Left ventricle myocardium superior (tissue), 1 donor: ENCODE measurements at regions not wholly inside any gene's neighbourhood (a gene's known extent, or its start where the extent isn't known, plus 50 kb on each side); places are given as distances from the start of the nearest gene placed in this dataset.

Experiments
- ATAC-seq: fragments of 200-7000 bp; cut with Tn5 transposase; one replicate; pipeline ENCODE4 v1.9.1; 2020; ENCODE audit warnings: mild to moderate bottlenecking, moderate library complexity
- DNase-seq: peaks from one replicate; pipeline ENCODE4 v3.0.0-alpha.2; 2020
- intact Hi-C: fragments of 100-400 bp; cut with micrococcal nuclease; formaldehyde crosslinking; loops from one replicate; pipeline ENCODE4 v1.11.0; 2022
- donor health status: DM: no; HTN: yes; CAD: no; lungs with severe emphysema.

DNA sequence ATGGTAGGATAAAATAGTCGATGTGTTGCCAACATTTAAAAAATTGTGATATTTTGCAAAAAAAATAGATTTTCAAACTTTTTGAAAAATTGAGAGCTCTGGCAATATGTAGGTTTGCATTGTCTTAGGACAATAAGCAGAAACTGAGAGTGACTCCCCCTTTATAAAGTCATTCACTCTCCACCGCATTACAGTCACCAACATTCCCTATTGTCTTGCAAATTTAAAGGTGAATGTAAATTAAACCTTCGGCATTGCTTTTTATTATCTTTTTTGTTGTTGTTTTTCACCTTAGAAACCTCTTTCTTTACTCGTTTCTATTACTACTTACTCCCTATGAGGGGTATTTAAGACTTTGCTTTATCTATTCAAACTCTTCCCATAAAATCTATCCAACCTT, 944.2 kb downstream of the DTWD2 start:
- intact Hi-C loops, result no loop called here
- ATAC-seq (no peak), DNase-seq (no peak)

DNA sequence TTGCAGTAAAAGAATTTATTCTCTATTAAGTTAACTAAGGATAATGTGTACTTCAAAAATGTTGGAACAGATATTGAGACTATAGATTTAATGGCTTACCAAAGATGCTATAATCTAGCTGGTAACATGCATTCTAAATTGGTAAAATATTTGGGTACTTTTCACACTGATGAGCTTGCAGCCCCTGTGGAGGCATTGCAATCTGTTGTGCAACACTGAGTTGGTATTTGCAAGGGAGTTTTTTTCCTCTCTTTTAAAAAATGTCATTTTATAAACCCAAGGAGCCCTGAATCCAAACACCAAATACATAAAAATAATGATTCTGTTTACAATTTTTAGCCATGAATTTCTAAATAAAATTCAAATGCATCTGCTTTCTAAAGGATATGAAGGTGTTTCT, 944.8 kb downstream of the DTWD2 start:
- intact Hi-C loops, result no loop called here
- ATAC-seq, result no peak

DNA sequence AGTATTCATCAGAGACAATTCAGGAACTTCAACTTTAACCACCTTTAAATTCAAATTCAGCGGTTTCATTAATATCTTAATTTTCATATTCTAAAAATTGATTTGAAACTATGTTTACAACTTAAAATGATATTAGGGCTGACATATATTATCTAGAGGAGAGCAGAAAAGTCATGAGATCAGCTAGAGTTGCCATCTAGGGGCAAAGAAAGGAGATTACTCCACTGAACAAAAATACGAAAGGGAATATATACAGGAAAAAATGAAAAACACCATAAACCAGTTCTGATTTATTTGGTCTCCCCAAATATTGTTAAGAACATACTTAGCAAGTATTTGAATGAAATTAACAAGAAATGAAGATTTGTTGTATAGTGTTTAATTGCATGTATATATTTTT, 946.3 kb downstream of the DTWD2 start:
- ATAC-seq (no peak), DNase-seq (no peak)
- intact Hi-C loops, result no loop called here

More for the DNA sequence above, 944.8 kb downstream of the DTWD2 start:
- DNase-seq, result no peak

DNA sequence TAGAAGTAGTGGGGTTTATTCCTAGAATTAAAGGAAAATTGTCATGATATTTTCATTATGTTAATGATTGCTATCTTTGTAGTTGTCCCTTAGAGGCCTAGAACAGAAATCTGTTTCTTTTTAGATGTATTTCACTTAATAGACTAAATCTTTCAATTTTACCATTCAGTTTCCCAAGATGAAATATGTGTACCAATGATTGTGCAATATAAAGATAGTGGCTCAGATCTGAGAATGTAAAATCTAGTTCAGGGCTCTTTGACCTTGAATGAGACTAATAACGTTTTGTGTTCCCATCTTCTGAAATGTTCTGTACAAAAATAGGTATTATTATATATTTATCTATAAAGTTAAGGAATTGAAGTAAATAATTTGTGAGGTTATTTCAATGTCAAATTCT, 947.9 kb downstream of the DTWD2 start:
- DNase-seq (no peak), ATAC-seq (no peak)
- intact Hi-C loops, result no loop called here

DNA sequence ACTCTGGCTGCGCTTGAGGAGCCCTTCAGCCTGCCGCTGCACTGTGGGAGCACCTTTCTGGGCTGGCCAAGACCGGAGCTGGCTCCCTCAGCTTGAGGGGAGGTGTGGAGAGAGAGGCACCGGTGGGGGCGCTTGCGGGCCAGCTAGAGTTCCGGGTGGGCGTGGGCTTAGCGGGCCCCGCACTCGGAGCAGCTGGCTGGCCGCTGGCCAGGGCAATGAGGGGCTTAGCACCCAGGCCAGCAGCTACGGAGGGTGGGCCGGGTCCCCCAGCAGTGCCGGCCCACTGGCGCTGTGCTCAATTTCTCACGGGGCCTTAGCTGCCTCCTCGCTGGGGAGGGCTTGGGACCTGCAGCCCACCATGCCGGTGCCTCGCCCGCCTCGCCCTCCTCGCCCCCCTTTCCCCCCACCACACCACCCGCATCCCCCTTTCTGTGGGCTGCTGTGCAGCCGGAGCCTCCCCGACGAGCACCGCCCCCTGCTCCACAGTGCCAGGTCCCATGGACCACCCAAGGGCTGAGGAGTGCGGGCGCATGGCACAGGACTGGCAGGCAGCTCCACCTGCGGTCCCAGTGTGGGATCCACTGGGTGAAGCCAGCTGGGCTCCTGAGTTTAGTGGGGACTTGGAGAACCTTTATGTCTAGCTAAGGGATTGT, 954.5 kb downstream of the DTWD2 start:
- intact Hi-C loops, result no loop called here
- DNase-seq (peak; percentile 18), ATAC-seq (no peak)

DNA sequence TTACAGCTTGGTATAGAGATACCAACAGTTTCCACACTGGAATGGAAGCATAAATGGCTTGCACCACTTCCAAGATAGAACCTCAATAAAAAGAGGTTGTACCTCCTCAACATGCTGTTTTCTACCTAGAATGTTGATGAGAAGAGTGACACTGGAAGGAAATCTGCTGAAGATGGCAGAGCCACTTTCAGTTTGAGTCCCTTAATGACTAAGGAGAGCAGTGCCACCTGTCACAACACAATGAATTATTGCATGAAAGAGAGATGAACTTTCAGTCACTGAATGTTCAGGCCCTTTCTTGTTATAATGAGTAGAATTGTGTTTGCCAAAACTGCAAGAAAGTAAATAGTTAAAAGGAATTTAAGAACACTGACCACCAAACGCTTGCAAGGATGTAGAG, 958.5 kb downstream of the DTWD2 start:
- DNase-seq (no peak), ATAC-seq (no peak)
- intact Hi-C loops, result no loop called here

DNA sequence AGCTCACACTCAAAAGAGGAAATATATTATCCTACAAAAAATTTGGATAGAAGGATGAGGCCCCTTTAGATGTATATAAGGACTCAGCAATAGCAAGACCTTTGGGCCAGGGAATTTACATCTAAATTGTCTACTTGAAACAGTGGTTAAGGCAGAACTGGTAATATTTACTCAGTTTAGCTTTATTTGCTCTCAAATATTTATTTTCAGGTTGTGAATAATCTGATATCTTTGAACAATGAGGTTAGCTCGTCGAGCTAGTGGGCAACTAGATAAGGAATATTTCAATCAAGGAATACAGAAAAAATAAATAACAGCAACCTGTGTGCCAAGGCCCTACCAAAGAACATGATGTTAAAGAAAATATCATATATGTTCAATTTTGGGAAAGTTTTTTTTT, 966.3 kb downstream of the DTWD2 start:
- intact Hi-C loops, result no loop called here
- DNase-seq (no peak), ATAC-seq (no peak)

DNA sequence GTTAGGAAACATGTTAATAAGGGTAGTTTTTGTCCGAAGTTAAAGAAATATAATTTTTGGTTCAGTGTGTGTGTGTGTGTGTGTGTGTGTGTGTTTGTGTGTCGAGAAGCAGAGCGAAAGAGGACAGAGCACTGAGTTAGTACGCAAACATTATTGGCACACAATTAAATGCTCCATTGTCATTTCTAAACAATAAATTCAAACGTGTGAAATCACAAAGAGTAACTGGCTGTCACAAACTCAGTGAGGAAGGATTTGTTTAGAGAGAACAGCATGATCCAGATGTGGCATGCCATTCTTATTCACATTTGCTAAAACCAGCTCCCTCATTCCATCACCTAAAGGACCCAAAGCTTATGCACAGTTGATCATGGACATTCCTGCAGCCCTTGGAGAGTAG, 970.8 kb downstream of the DTWD2 start:
- intact Hi-C loops, result no loop called here
- ATAC-seq, result no peak
- DNase-seq, result no peak

DNA sequence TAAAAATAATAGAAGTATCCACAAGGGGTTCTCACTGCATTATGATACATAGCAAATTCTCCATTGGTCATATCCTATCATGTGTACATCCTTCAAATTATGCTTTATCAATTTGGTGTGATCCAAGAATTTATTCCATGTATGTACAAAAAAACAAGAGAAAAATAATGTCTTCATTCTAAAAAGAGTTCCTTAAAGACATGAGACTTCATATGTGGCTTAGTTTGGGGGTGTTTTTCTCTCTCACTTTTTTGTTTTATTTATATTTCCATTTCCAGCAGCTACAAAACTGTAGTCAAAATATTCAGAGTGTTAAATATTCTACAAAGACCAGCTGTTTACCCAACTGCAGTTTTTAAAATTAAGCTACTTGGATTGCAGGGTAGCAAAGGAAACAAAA, 972.0 kb downstream of the DTWD2 start:
- intact Hi-C loops, result no loop called here
- ATAC-seq (no peak), DNase-seq (no peak)

DNA sequence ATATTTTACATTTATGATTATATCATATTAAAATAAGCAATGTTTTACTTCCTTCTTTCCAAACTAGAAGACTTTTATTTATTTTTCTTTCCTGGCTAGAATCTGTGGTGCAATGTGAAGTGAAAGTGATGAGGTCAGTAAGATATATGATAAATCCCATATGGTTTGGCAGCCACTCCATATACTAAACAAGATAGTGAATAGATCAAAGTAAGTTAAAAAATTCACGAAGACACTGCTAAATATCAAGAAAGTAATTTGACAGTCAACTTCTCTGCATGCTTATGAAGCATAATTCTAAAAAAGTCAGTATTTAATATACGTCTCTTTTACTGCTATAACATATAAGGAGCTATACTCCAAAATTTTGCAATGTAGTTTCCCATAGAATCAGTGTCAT, 972.8 kb downstream of the DTWD2 start:
- DNase-seq (no peak), ATAC-seq (no peak)
- intact Hi-C loops, result no loop called here

DNA sequence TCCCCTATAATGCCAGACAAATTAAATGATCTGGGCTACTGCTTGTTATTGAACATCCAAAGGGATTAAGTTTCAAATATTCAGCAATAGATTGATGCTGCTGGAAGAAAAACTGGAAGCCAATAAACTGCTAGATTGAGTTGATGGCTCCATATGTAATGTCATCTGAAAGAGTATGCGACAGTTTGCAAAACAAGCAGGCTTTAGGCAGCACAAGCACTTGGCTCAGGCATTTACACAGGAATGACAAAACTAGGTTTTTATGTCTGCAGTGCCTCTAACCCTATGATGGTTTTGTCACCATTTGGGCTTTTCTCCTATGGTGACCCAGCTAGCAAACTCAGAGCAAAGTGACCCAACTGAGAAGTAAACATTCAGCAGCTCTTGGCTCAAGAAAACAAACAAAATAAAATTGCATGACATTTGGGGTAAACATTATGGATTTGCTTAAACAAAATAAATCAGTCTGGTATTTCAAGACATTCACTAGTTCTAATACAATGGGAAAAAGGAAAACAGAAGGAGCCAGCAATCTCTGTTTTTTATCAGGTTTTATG, 978.5 kb downstream of the DTWD2 start:
- no peak for ATAC-seq
- no peak for DNase-seq
- intact Hi-C loops, result no loop called here

DNA sequence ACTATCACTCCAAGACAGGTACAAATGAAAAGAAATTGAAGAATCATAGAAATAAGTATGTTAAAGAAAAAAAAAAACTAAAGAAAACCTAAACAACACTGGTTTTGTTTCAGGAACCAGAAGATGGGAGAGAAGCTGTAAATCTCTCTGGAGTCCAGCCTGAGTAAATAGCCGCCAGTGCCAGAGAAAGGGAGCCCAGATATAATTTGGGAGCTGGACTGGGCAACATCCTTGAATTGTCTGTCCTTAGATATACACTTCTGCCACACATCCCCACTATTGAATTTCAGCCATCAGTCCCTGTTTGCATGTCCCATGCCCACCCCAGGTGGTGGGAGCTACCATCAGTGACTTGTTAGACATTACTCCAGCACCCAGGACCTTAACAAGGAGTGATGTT, 979.6 kb downstream of the DTWD2 start:
- DNase-seq, result no peak
- intact Hi-C loops, result no loop called here
- ATAC-seq, result no peak

DNA sequence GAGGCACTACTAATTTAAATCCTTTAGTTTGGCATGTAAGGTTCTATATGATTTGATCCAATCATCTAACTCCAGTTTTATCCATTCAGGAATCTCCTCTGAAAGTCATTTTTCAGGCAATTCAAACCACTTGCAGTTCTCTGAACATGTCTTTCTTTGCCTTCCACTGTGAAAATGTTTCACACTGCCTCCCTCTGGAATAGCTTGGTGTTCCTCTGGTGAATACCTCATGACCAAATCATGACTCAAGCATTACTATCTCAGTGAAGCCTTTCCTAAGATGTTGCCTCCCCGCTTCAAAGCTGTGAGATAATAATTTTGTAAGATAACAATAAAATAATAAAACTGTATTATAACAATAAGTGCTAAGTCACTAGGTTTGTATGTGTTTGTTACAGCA, 981.1 kb downstream of the DTWD2 start:
- ATAC-seq, result no peak
- intact Hi-C loops, result no loop called here
- no peak for DNase-seq

DNA sequence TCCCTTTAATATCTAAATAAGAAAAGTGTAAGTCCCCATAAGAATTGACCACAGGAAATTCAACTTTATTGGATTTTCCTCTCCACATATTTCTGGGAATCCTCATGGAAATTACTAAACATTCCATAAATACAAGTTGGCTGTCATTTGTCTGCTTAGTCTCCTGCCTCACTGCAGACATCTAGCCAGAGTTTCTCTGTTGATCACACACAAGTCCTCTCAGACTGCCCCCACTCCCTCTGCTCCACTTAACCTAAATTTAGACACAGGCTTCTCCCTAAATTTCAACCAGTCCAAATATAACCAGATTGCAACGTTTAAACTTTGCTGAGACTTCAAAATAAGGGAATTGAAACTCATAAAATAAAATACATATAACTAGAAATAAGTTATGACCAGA, 982.1 kb downstream of the DTWD2 start:
- intact Hi-C loops, result no loop called here
- DNase-seq, result no peak
- peak; percentile 95 for ATAC-seq

DNA sequence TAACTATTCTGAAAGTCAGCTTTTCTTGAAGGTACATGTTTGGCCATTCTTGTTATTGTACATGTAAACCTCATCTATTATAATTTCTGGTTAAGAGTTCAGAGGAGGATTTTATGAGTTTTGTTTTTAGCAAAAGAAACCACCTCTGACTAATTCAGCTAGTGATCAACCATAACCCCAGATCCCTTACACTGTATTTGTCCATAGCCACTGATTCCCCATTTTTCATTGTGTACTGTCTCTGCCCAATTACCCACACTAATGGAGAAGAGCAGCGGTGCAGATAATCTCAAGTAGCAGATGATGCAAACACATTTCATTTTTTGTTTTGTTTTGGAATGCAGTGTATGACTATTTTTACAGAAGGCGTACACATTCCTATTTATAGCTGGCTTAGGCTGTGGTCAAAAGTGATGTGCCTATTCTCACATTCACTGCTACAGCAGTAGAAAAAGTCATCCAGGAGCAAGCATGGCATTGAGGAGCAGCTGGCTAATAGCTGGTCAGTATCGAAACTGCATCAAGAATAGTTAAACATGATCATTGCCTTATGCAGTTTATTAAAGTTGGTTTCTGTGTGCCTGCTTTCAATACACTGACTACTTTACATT, 988.3 kb downstream of the DTWD2 start:
- peak; percentile 68 for ATAC-seq
- no peak for DNase-seq
- intact Hi-C loops, result no loop called here

DNA sequence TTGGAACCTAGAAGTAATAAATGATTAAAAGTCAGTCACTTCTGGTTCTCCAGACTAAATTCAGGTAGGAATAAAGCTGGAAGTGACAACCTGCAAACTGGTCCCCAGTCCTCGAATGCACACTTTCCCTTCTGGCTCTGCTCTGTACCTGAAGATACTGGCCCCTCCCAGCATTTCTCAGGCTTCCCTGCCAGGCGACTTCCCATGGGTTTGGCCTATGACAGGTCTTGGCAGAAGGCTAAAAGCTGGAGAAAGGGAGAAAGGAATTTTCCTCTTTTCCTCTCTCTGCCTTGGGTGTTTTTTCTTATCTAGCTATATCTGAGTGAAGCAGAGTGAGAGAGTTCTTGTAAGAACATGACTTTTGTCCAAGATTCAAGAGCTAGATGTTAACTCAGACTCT, 1005.7 kb downstream of the DTWD2 start:
- no peak for ATAC-seq
- intact Hi-C loops, result no loop called here
- DNase-seq, result no peak

DNA sequence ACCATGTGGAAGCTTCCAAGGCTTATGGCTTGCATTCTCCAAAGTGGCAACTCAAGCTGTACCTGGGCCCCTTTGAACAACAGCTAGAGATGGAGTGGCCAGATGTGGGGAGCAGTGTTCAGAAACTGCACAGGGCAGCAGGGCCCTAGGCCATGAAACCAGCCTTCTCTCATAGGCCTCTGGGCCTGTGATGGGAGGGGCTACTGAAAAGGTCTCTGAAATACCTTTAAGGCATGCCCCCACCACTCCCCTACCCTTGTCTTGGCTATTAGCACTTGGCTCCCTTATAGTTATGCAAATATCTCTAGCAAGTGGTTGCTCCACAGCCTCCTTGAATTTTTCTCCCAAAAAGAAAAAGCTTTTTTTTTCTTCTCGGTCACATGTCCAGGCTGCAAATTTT, 1014.6 kb downstream of the DTWD2 start:
- DNase-seq (no peak), ATAC-seq (no peak)
- intact Hi-C loops, result no loop called here

DNA sequence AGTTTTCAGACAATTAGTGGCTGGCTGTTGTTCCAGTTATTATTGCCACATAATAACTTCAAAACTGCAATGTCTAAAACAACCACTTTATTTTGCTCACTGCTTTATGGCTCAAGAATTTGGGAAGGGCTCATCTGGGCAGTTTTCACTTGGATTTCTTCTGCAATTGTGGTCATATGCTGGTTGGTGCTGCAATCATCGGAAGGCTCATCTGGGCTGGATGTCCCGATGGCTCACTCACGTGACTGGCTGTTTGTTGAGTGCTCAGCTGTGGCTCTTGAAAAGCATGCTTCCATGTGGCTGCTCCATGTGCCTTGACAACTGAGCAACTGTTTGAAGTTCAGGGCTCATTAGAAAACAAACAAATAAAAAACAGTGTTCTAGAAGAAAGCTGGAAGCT, 1032.5 kb downstream of the DTWD2 start:
- intact Hi-C loops, result no loop called here
- no peak for ATAC-seq
- DNase-seq, result no peak

DNA sequence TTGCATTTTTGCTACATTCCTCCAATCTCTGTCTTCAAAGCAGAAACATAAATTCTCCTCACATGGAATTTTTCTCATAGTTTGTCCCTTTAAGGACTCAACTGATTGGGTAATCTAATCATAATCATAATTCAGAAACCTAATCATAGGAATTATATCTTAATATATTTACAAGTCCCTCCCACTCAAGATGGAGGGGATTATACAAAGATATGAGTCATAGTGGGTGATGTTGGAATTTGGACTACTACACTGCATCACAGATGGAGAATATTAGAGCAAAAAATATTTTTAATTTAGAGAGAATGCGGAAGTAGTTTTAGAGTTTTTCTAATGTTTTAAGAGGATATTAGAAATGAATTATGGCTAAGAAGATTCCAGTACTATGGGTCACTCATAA, 1034.0 kb downstream of the DTWD2 start:
- ATAC-seq (no peak), DNase-seq (no peak)
- intact Hi-C loops, result no loop called here

DNA sequence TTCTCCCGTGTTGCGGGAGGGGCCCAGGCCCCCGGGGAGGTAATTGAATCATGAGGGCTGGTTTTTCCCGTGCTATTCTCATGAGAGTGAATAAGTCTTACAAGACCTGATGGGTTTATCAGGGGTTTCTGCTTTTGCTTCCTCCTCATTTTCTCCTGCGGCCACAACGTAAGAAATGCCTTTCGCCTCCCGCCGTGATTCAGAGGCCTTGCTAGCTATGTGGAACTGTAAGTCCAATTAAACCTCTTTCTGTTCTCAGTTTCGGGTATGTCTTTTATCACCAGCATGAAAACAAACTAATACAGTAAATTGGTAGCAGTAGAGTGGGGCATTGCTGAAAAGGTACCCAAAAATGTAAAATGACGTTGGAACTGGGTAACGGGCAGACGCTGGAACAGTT, 1035.1 kb downstream of the DTWD2 start:
- no peak for DNase-seq

DNA sequence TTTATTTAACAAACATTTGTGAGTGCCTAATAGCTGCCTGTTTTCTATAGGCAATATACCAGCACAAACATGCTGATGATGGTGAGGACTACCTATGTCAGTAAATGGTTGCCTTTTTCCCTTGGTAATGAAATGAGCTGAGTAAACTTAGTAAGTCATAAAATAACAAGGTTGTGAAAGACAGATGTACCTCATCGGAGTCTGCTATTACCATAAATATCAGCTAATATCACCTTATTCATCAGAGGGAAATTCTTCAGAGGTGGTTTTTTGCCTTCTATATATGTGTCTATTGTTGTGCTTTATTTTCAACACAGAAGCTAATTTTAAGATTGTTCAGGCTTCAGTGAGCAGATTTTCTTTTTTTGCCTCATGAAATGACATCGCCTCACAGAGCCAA, 1040.5 kb downstream of the DTWD2 start:
- DNase-seq, result no peak
- no peak for ATAC-seq
- intact Hi-C loops, result no loop called here

More for the DNA sequence above, 1035.1 kb downstream of the DTWD2 start:
- ATAC-seq, result no peak
- intact Hi-C loops, result no loop called here
